ENCODE measurements at regions not wholly inside any gene's neighbourhood (a gene's known extent, or its start where the extent isn't known, plus 50 kb on each side); places are given as distances from the start of the nearest gene placed in this dataset.

DNA sequence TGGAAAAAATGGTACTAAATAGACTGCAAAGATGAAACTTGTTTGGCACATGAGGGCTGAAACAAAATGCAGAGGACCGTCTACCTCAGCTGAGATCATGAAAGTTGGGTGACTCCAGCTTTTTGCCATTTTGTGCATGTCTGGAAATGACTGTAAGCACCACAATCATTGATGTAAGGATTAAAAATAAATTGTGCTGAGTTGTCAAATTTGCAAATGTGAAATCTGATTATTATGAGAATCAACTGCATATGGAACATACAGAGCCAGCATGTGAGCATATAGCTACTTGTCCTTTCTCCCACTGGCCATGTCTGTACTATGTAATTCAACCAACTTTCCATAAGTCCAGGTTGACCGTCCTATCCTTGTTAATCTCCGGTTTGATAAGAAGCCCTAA is 736.9 kb upstream of the PRMT6 start:
- Histone ChIP-seq H3K36me3 (ENCODE audit: control insufficient read depth in 4 of 4, insufficient read depth in 3 of 4, low read depth in 1 of 4, low read length in 3 of 4) (no peaks in the 10 kb centered on the region), H3K4me3 (ENCODE audit: low read depth in 1 of 3, low read length in 3 of 3) (no peak overlapping the region), H3K27me3 (ENCODE audit: control insufficient read depth in 4 of 4, insufficient read depth in 4 of 4, low read length in 3 of 4) (no peaks in the 10 kb centered on the region), H3K27ac (ENCODE audit: low read depth in 1 of 2, low read length in 2 of 2) (no peak overlapping the region), H3K4me1 (ENCODE audit: control insufficient read depth in 4 of 4, insufficient read depth in 4 of 4, low read length in 3 of 4) (no peaks in the 10 kb centered on the region), H3K9me3 (ENCODE audit: control insufficient read depth in 4 of 4, low read length in 3 of 4) (no peaks in the 10 kb centered on the region), H3K9ac (ENCODE audit: low read depth in 1 of 2, low read length in 2 of 2) (no peak overlapping the region)
- WGBS, result 75% methylated on average over 3 of the region's 3 CpGs
- TF ChIP-seq, protein P1, sequence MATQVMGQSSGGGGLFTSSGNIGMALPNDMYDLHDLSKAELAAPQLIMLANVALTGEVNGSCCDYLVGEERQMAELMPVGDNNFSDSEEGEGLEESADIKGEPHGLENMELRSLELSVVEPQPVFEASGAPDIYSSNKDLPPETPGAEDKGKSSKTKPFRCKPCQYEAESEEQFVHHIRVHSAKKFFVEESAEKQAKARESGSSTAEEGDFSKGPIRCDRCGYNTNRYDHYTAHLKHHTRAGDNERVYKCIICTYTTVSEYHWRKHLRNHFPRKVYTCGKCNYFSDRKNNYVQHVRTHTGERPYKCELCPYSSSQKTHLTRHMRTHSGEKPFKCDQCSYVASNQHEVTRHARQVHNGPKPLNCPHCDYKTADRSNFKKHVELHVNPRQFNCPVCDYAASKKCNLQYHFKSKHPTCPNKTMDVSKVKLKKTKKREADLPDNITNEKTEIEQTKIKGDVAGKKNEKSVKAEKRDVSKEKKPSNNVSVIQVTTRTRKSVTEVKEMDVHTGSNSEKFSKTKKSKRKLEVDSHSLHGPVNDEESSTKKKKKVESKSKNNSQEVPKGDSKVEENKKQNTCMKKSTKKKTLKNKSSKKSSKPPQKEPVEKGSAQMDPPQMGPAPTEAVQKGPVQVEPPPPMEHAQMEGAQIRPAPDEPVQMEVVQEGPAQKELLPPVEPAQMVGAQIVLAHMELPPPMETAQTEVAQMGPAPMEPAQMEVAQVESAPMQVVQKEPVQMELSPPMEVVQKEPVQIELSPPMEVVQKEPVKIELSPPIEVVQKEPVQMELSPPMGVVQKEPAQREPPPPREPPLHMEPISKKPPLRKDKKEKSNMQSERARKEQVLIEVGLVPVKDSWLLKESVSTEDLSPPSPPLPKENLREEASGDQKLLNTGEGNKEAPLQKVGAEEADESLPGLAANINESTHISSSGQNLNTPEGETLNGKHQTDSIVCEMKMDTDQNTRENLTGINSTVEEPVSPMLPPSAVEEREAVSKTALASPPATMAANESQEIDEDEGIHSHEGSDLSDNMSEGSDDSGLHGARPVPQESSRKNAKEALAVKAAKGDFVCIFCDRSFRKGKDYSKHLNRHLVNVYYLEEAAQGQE (IDR thresholded peaks at IDR 0.05), result no peak
- no peak for TF ChIP-seq YY1 (IDR thresholded peaks at IDR 0.05)
- TF ChIP-seq JUND (IDR thresholded peaks at IDR 0.05), result no peak
- TF ChIP-seq TAF1 (conservative IDR thresholded peaks at IDR 0.05), result no peak
- no peak for TF ChIP-seq HNF4G (IDR thresholded peaks at IDR 0.05)
- TF ChIP-seq GABPA (IDR thresholded peaks at IDR 0.05 in 1 of 2, conservative IDR thresholded peaks at IDR 0.05 in 1 of 2), result no peak
- TF ChIP-seq RXRA (IDR thresholded peaks at IDR 0.05), result no peak
- TF ChIP-seq FOXA2 (IDR thresholded peaks at IDR 0.05), result no peak
- TF ChIP-seq, protein P2, sequence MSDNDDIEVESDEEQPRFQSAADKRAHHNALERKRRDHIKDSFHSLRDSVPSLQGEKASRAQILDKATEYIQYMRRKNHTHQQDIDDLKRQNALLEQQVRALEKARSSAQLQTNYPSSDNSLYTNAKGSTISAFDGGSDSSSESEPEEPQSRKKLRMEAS (IDR thresholded peaks at IDR 0.05), result no peak
- DNase-seq (ENCODE audit: low spot score), result no peak

DNA sequence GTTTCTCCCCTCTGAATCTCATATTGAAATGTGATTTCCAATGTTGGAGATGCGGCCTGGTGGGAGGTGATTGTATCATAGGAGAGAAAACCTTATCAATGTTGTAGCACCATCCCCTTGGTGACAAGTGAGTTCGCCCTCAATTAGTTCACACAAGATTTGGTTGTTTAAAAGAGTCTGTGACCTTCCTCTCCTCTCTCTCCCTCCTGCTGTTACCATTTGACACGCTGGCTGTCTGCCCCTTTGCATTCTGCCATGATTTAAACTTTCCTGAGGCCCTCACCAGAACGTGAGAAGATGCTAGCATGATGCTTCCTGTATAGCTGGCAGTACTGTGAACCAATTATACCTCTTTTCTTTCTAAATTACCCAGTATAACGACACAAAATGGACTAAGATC is 730.9 kb upstream of the PRMT6 start:
- no peaks in the 10 kb centered on the region for H3K4me1 ChIP-seq (ENCODE audit: control insufficient read depth in 4 of 4, insufficient read depth in 4 of 4, low read length in 3 of 4)
- no peak overlapping the region for H3K27ac ChIP-seq (ENCODE audit: low read depth in 1 of 2, low read length in 2 of 2)

More for the DNA sequence above, 730.9 kb upstream of the PRMT6 start:
- TF ChIP-seq RXRA (IDR thresholded peaks at IDR 0.05) (no peak), TAF1 (conservative IDR thresholded peaks at IDR 0.05) (no peak), YY1 (IDR thresholded peaks at IDR 0.05) (no peak), GABPA (IDR thresholded peaks at IDR 0.05 in 1 of 2, conservative IDR thresholded peaks at IDR 0.05 in 1 of 2) (no peak), FOXA2 (IDR thresholded peaks at IDR 0.05) (no peak), RAD21 (IDR thresholded peaks at IDR 0.05) (no peak), SP1 (IDR thresholded peaks at IDR 0.05) (no peak), EGR1 (IDR thresholded peaks at IDR 0.05; ENCODE audit: low read depth in 2 of 2) (no peak), HNF4A (conservative IDR thresholded peaks at IDR 0.05) (no peak), JUND (IDR thresholded peaks at IDR 0.05) (no peak), HNF4G (IDR thresholded peaks at IDR 0.05) (no peak)
- TF ChIP-seq, protein P1 (IDR thresholded peaks at IDR 0.05), result no peak
- TF ChIP-seq, protein P2 (IDR thresholded peaks at IDR 0.05), result no peak
- TF ChIP-seq, protein P3, sequence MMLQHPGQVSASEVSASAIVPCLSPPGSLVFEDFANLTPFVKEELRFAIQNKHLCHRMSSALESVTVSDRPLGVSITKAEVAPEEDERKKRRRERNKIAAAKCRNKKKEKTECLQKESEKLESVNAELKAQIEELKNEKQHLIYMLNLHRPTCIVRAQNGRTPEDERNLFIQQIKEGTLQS (IDR thresholded peaks at IDR 0.05), result no peak
- TF ChIP-seq, protein P4, sequence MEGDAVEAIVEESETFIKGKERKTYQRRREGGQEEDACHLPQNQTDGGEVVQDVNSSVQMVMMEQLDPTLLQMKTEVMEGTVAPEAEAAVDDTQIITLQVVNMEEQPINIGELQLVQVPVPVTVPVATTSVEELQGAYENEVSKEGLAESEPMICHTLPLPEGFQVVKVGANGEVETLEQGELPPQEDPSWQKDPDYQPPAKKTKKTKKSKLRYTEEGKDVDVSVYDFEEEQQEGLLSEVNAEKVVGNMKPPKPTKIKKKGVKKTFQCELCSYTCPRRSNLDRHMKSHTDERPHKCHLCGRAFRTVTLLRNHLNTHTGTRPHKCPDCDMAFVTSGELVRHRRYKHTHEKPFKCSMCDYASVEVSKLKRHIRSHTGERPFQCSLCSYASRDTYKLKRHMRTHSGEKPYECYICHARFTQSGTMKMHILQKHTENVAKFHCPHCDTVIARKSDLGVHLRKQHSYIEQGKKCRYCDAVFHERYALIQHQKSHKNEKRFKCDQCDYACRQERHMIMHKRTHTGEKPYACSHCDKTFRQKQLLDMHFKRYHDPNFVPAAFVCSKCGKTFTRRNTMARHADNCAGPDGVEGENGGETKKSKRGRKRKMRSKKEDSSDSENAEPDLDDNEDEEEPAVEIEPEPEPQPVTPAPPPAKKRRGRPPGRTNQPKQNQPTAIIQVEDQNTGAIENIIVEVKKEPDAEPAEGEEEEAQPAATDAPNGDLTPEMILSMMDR (IDR thresholded peaks at IDR 0.05; ENCODE audit: low read depth, low read length, missing input control), result no peak
- Histone ChIP-seq H3K27me3 (ENCODE audit: control insufficient read depth in 4 of 4, insufficient read depth in 4 of 4, low read length in 3 of 4) (no peaks in the 10 kb centered on the region), H3K4me3 (ENCODE audit: low read depth in 1 of 3, low read length in 3 of 3) (no peak overlapping the region), H3K9ac (ENCODE audit: low read depth in 1 of 2, low read length in 2 of 2) (no peak overlapping the region), H3K9me3 (ENCODE audit: control insufficient read depth in 4 of 4, low read length in 3 of 4) (no peaks in the 10 kb centered on the region), H3K36me3 (ENCODE audit: control insufficient read depth in 4 of 4, insufficient read depth in 3 of 4, low read depth in 1 of 4, low read length in 3 of 4) (no peaks in the 10 kb centered on the region)
- WGBS, result 40% methylated on average over 5 of the region's 5 CpGs
- no peak for DNase-seq (ENCODE audit: low spot score)

All from liver (tissue), 8 donors.